ENCODE measurements at regions not wholly inside any gene's neighbourhood (a gene's known extent, or its start where the extent isn't known, plus 50 kb on each side); places are given as distances from the start of the nearest gene placed in this dataset.
"Not testable (repeated sequence)": the region's sequence is repeated elsewhere in the genome, so short reads cannot be mapped to it uniquely, and the experiment has no call there.

DNA sequence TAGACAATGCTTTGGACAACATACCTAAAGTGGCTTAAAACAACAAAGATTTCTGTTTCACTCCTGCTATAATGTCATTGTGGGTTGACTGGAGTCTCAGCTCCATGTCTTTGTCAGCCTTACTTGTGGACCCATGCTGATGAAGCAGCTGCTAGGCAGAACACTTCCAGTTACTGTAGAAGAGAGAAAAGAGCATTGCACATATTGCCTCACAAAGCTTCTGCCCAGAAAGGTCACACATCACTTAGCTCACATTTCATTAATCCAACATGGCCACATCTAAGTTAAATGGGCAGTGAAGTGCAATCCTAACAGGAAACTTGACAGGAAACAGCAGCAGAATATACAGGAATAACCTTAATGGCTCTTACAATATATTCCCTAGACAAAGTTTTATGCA lies 480.5 kb upstream of the HTR1E start:
- no peak for DNase-seq

GRCh38 chr6:86453232-86453631 lies 484.1 kb upstream of the HTR1E start:
- DNase-seq, result no peak

DNA sequence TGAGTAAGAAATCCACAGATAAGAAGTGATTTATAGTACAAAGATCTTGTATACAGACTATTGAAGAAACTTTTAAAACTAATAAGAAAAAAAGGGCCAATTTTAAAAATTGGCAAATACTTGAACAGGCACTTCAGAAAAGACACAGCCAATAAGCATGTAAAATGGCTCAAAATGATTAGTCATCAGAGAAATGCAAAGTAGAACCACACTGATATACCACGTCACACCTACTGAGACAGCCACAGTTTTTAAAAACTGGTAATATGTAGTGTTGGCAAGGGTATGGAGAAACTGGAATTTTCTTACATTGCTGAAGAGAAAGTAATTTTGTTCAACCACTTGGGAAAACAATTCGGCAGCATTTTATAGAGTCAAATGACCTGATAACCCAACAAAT lies 488.9 kb upstream of the HTR1E start:
- no peak for DNase-seq

GRCh38 chr6:86440608-86441007 lies 496.7 kb upstream of the HTR1E start:
- no peak for DNase-seq

DNA sequence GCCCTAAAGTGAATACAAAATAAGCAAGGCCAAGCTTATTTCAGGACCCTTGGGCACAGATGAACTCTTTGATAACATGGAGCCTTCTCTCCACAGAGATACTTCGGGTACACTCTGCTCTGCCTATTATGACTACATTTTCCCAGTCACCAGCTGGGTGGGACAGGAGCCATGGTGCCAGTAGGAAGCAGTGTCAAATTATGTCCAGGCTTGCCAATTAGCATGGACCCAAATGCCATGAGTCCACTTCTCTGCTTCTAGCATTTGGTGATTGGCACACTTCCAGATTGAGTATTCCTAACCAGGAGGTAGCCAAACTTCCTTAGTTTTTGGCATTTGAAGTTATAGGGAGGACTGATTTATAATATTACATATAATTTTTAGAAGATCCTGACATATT lies 513.8 kb upstream of the HTR1E start:
- no peak for DNase-seq

DNA sequence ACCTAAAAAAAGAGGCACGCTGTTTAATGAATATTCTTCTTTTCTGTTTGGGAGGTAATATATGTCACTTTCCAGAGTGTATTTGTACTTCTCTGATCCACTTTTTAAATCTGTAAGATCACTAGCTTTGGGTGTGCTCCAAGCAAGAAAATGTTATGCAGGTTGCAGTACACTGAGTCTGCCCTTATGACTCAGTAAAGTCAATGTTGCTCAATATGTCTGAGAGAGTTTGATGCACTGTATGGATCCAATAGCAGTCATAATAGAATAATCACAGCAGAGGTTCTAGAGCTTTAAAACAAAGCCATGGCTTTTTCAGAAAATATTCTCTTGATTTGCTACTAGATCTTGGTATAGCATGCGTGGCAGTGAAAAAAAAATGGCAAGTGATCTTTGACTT lies 525.3 kb upstream of the HTR1E start:
- DNase-seq, result no peak

GRCh38 chr6:86407128-86407527 lies 530.2 kb upstream of the HTR1E start:
- DNase-seq, result no peak

DNA sequence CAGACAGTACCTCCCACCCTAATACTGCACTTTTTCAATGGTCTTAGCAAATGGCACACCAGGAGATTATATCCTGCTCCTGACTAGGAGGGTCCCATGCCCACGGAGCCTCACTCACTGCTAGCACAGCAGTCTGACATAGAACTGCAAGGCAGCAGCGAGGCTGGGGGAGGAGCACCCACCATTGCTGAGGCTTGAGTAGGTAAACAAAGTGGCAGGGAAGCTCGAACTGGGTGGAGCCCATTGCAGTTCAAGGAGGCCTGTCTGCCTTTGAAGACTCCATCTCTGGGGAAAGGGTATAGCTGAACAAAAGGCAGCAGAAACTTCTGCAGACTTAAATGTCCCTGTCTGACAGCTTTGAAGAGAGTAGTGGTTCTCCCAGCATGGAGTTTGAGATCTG lies 544.5 kb upstream of the HTR1E start:
- not testable (repeated sequence) for DNase-seq

GRCh38 chr6:86380571-86381125 lies 556.7 kb upstream of the HTR1E start:
- DNase-seq, result no peak

GRCh38 chr6:86357877-86358276 lies 579.5 kb upstream of the HTR1E start:
- DNase-seq, result no peak

DNA sequence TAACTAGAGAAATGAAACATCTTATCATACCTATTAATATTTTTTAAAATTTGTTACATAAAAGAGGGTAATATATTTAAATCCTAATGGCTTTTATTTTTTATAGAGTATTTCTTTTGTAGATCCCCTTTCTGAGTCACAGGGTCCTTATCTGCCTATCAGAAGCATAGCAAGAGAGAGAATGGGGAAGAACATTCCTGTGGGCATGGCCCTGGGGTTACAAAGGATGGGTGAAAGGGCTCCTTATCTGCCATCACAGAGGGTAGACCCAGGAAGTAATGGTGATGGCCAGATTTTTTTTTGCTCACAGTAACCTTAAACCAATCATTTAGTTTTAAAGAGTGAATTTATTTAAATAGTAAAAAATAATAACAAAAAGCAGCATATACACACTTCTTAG lies 582.1 kb upstream of the HTR1E start:
- DNase-seq, result no peak

GRCh38 chr6:86331919-86332318 lies 605.4 kb upstream of the HTR1E start:
- DNase-seq, result no peak

- DNase-seq, result no peak
These were observed 606.0 kb upstream of the HTR1E start for GRCh38 chr6:86331265-86331840.

GRCh38 chr6:86306210-86306609 lies 631.1 kb upstream of the HTR1E start:
- no peak for DNase-seq

GRCh38 chr6:86285876-86286275 lies 643.2 kb upstream of the SYNCRIP start:
- DNase-seq, result no peak

GRCh38 chr6:86284809-86285480 lies 642.3 kb upstream of the SYNCRIP start:
- not testable (repeated sequence) for DNase-seq

- DNase-seq, result not testable (repeated sequence)
These were observed 640.9 kb upstream of the SYNCRIP start for GRCh38 chr6:86283596-86283995.

GRCh38 chr6:86276056-86276455 lies 633.4 kb upstream of the SYNCRIP start:
- DNase-seq, result no peak

DNA sequence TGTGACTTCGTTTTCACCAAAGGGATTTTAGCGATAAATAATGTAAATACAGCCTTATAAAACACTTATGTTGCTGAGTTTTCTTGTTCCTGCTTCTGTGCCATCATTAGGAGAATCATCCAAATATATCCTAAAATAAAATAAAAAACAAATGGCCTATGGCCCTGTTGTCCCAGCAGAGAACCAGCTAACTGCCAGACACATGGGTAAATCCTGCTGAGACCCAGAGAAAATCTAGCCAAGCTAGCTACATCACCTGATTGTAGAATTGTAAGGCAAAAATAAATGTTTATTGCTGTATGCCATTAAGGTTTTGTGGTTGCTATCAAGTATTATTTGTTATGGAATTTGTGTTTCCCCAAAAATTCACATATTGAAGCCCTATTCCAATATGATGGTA lies 631.2 kb upstream of the SYNCRIP start:
- no peak for DNase-seq

- DNase-seq, result no peak
These were observed 614.0 kb upstream of the SYNCRIP start for GRCh38 chr6:86256615-86257187.

DNA sequence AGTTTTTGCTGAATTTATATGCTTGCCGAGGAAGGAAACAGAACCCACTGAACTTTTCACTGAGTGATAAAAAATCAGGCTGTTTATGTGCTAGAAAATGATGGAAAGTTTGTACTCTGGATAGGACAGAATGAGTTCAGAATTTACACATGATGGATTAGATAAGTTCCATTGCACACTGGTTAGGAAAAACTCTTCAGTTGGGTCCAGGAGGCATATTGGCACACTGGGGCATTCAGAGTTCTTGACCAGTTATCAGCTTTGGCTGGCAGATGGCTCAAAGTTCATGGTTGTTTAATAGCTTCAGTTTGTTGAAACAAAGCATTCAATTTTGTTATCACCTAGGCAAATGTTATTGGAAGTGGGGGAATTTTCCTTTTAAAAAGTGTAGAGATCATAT lies 613.3 kb upstream of the SYNCRIP start:
- no peak for DNase-seq

DNA sequence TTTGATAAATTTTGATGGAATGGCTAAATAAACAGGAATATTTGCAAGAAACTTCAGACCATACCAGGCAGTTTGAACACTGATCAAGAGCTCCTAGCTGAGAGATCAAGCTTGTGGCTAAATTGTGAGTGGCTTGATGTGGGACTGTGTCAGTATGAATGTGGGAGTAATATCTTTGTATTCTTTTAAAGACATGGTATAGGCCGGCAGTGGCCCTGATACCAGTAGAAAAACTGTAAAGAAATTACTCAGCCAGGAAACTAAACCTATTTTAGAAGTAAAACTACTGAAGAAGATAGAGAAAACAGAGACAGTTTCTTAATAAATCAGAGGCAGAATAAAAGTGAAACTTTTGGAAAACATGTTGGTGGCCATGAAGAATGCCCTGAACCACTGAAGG lies 608.4 kb upstream of the SYNCRIP start:
- DNase-seq, result no peak

DNA sequence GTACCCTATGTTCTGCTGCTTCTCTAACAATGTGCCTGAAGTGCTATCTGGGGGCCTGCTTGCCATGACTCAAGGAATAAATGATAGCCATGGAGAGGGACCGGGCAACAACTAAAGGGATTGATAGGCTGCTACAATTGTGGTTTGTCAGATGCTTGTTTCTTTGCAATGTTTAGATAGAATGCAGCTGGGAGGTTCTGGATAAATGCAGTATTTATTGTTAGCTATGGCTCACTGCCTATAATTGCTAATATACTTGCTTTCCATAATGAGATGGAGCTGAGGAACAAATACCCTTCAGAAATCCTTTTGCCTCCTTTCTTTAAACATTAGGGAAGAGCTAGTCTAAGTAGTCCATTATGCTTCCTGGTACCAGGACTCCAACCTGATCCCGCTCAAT lies 575.2 kb upstream of the SYNCRIP start:
- DNase-seq, result no peak

GRCh38 chr6:86215323-86215722 lies 572.6 kb upstream of the SYNCRIP start:
- no peak for DNase-seq

GRCh38 chr6:86205980-86206379 lies 563.3 kb upstream of the SYNCRIP start:
- no peak for DNase-seq

All from activated CD4-positive, alpha-beta T cell treated with anti-CD3 and anti-CD28 coated beads, Interleukin-2, amount 50 U/mL, for 48 hours (primary cell).